ENCODE measurements at regions not wholly inside any gene's neighbourhood (a gene's known extent, or its start where the extent isn't known, plus 50 kb on each side); places are given as distances from the start of the nearest gene placed in this dataset.

DNA sequence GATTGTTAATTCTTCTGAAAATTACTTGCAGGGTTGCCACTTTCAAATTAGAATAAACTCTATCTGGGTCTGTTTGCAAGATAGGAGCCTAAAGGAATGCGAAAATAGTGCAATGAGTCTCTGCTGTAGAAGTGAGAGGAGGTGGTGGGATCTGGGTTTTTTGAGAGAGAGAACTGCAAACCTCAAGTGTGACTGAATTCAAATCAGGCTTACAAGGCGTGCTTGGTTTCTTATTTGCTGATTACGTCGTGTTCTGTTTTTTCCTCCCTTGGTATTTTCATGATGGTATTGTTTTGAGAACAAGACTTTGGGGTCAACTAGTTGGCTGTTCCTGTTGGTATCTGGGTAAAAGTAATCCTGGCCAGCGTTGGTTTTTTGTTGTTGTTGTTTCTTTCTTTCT is 490.9 kb upstream of the CFAP20DC start:
- no peaks in the 10 kb centered on the region for H3K36me3 ChIP-seq
- H3K27me3 ChIP-seq, result no peaks in the 10 kb centered on the region
- TF ChIP-seq, protein P1, sequence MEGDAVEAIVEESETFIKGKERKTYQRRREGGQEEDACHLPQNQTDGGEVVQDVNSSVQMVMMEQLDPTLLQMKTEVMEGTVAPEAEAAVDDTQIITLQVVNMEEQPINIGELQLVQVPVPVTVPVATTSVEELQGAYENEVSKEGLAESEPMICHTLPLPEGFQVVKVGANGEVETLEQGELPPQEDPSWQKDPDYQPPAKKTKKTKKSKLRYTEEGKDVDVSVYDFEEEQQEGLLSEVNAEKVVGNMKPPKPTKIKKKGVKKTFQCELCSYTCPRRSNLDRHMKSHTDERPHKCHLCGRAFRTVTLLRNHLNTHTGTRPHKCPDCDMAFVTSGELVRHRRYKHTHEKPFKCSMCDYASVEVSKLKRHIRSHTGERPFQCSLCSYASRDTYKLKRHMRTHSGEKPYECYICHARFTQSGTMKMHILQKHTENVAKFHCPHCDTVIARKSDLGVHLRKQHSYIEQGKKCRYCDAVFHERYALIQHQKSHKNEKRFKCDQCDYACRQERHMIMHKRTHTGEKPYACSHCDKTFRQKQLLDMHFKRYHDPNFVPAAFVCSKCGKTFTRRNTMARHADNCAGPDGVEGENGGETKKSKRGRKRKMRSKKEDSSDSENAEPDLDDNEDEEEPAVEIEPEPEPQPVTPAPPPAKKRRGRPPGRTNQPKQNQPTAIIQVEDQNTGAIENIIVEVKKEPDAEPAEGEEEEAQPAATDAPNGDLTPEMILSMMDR (IDR thresholded peaks at IDR 0.05), result no peak
- TF ChIP-seq POLR2AphosphoS5 (IDR thresholded peaks at IDR 0.05; ENCODE audit: insufficient read depth in 1 of 2, low read depth in 1 of 2) (no peak), POLR2A (IDR thresholded peaks at IDR 0.05) (no peak)
- H3K4me3 ChIP-seq, result no peak overlapping the region
- no peak overlapping the region for H3K27ac ChIP-seq
- H3K4me1 ChIP-seq, result no peaks in the 10 kb centered on the region
- no peak for DNase-seq (ENCODE audit: extremely low spot score in 2 of 2)
- H3K9me3 ChIP-seq, result no peaks in the 10 kb centered on the region
- intact Hi-C loops (cut with DNase I), result no loop called here

DNA sequence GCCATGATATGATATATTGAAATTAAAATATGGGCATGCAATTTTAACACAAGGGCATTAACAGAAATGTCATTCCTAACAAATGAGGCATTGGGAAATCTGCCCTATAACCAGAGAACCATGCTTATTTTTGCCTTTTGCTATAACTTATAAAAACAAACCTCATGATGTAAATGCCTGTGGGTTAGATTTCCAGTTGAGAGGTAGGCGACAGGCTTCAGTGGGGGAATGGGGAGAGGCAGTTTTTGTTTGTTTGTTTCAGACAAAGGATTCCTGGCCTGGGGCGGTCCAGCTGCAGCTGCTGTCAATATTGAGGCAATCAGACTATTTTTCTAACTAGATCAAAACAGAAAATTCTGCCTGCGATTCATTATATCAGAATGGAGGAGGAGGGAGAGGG is 490.4 kb upstream of the CFAP20DC start:
- H3K27ac ChIP-seq, result no peak overlapping the region
- no peaks in the 10 kb centered on the region for H3K4me1 ChIP-seq
- no peaks in the 10 kb centered on the region for H3K27me3 ChIP-seq
- no peak for DNase-seq (ENCODE audit: extremely low spot score in 2 of 2)
- intact Hi-C loops (cut with DNase I), result no loop called here
- no peak overlapping the region for H3K4me3 ChIP-seq
- no peaks in the 10 kb centered on the region for H3K36me3 ChIP-seq
- H3K9me3 ChIP-seq, result no peaks in the 10 kb centered on the region
- TF ChIP-seq POLR2A (IDR thresholded peaks at IDR 0.05) (no peak), POLR2AphosphoS5 (IDR thresholded peaks at IDR 0.05; ENCODE audit: insufficient read depth in 1 of 2, low read depth in 1 of 2) (no peak)
- TF ChIP-seq, protein P1 (IDR thresholded peaks at IDR 0.05), result no peak

DNA sequence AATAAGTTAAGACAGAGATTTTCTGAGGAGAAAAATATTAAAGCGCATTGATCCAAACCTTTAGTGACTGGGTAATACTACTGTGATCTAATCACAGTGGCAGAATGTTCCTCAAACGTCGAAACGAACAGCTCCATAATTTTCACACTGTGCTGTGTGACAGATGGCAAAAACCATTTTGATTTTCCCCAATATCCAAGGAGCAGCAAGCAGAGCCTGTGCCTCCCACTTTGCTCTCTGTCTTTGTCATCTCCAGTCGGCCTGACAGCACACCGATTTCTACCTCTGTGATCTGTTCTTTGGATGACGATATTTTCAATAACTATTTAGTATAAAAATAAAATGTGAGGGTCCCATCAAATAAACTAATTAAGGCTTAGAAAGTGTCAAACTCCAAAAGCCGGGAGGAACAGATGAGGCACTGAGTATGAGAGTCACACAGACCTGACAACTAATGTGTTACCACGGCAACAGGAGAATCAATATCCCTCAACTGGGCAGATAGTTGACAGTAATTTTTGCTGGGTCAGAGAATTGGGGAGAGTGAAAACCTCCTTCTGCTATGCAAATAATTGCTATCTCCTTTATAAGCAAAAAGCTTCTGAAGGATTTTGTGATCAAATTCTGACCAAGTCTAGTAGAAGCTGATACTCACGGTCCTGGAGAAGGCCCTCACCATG is 489.1 kb upstream of the CFAP20DC start:
- no peaks in the 10 kb centered on the region for H3K27me3 ChIP-seq
- no peaks in the 10 kb centered on the region for H3K36me3 ChIP-seq
- H3K4me1 ChIP-seq, result no peaks in the 10 kb centered on the region
- no peak overlapping the region for H3K4me3 ChIP-seq
- H3K9me3 ChIP-seq, result no peaks in the 10 kb centered on the region
- intact Hi-C loops (cut with DNase I), result no loop called here
- no peak overlapping the region for H3K27ac ChIP-seq
- no peak for DNase-seq (ENCODE audit: extremely low spot score in 2 of 2)
- TF ChIP-seq, protein P1 (IDR thresholded peaks at IDR 0.05), result no peak
- TF ChIP-seq POLR2A (IDR thresholded peaks at IDR 0.05), result no peak

DNA sequence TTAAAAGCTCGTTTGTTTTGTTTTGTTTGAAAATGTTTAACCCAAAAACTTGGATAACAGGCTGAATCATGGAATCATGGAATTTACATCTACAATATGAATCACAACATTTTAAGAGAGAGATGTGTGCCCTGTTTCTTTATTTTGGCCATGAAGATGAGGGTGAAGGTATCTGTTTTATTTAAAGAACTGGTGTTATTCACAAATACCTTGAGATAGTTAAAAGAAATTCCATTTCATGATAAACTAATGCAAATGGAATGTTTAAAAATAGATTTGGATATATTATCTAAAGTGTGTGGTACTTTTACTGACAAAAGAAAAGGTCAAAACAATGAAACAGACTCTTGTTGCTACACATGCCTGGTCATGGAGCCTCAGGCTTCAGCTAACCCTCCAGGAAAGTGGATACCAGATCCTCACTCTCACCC is 486.0 kb upstream of the CFAP20DC start:
- Histone ChIP-seq H3K4me1 (no peaks in the 10 kb centered on the region), H3K4me3 (no peak overlapping the region), H3K27ac (no peak overlapping the region), H3K36me3 (no peaks in the 10 kb centered on the region), H3K27me3 (no peaks in the 10 kb centered on the region), H3K9me3 (no peaks in the 10 kb centered on the region)
- no peak for DNase-seq (ENCODE audit: extremely low spot score in 2 of 2)
- TF ChIP-seq POLR2A (IDR thresholded peaks at IDR 0.05) (no peak), POLR2AphosphoS5 (IDR thresholded peaks at IDR 0.05; ENCODE audit: insufficient read depth in 1 of 2, low read depth in 1 of 2) (no peak)
- TF ChIP-seq, protein P1 (IDR thresholded peaks at IDR 0.05), result no peak
- intact Hi-C loops (cut with DNase I), result no loop called here

DNA sequence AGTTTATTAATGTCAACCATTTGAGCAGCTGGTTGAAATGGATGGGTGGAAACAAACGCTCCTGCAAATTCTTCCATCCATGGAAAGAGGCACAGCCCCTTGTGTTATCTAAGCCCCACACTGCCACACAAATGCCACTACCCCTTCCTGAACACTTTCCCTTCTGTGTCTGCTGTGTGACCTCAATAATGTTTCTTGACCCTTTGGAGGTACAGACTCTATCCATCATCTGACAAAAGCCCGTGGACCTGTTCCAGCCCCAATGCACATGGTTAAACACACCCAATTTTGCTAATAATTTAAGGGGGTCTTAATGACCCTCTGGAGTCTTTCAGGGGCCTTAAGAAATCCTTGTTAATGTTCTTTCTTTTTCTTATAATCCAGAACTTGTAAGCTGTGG is 482.2 kb upstream of the CFAP20DC start:
- no peak for DNase-seq (ENCODE audit: extremely low spot score in 2 of 2)
- intact Hi-C loops (cut with DNase I), result no loop called here
- no peaks in the 10 kb centered on the region for H3K9me3 ChIP-seq
- no peak overlapping the region for H3K4me3 ChIP-seq
- no peaks in the 10 kb centered on the region for H3K36me3 ChIP-seq
- no peak for TF ChIP-seq POLR2A (IDR thresholded peaks at IDR 0.05)
- TF ChIP-seq POLR2AphosphoS5 (IDR thresholded peaks at IDR 0.05; ENCODE audit: insufficient read depth in 1 of 2, low read depth in 1 of 2), result no peak
- TF ChIP-seq, protein P1 (IDR thresholded peaks at IDR 0.05), result no peak
- H3K27ac ChIP-seq, result no peak overlapping the region
- H3K27me3 ChIP-seq, result no peaks in the 10 kb centered on the region
- no peaks in the 10 kb centered on the region for H3K4me1 ChIP-seq

Measured in vagina (tissue), 2 donors.